ENCODE measurements at regions not wholly inside any gene's neighbourhood (a gene's known extent, or its start where the extent isn't known, plus 50 kb on each side); places are given as distances from the start of the nearest gene placed in this dataset.

GRCh38 chr1:57675776-57676175, 251.9 kb upstream of the DAB1 start:
- TF ChIP-seq CTCF (IDR thresholded peaks at IDR 0.05; ENCODE audit: insufficient read depth, low read length, poor library complexity, severe bottlenecking) = no peak
- no peak for TF ChIP-seq EZH2phosphoT487 (conservative IDR thresholded peaks at IDR 0.05; ENCODE audit: low read length)
